BLaER1 treated with 17β-estradiol and CSF1 and Interleukin-3, amounts not matched to agents 10 nM and 100 nM (cell line): ENCODE measurements at regions not wholly inside any gene's neighbourhood (a gene's known extent, or its start where the extent isn't known, plus 50 kb on each side); places are given as distances from the start of the nearest gene placed in this dataset.
A peak's percentile ranks its signal among the peaks of the same experiment; 100 is the strongest.
"Not testable (repeated sequence)": the region's sequence is repeated elsewhere in the genome, so short reads cannot be mapped to it uniquely, and the experiment has no call there.

ENCODE experiments used
- H3K27ac ChIP-seq, 11 experiments: shearing (Covaris generic); formaldehyde crosslinking; 2 replicates each; pipeline ENCODE4 v1.8.1; 2022
- H3K27me3 ChIP-seq, 11 experiments: shearing (Covaris generic); formaldehyde crosslinking; 2 replicates each; pipeline ENCODE4 v1.8.1; 2022
- H3K36me3 ChIP-seq, 11 experiments: shearing (Covaris generic); formaldehyde crosslinking; 2 replicates each; pipeline ENCODE4 v1.8.1; 2022
- H3K4me1 ChIP-seq, 10 experiments: shearing (Covaris generic); formaldehyde crosslinking; 2 replicates each; pipeline ENCODE4 v1.8.1; 2022
- H3K4me2 ChIP-seq, 11 experiments: shearing (Covaris generic); formaldehyde crosslinking; 2 replicates each; pipeline ENCODE4 v1.8.1; 2022
- H3K4me3 ChIP-seq, 10 experiments: shearing (Covaris generic); formaldehyde crosslinking; 2 replicates each; pipeline ENCODE4 v1.8.1; 2022
- H3K9ac ChIP-seq, 11 experiments: shearing (Covaris generic); formaldehyde crosslinking; 2 replicates each; pipeline ENCODE4 v1.8.1; 2022
- H3K9me3 ChIP-seq, 11 experiments: shearing (Covaris generic); formaldehyde crosslinking; replicated peaks in 1 of 11; 2 replicates each; pipeline ENCODE4 v1.8.1; 2022
- H4K20me1 ChIP-seq, 11 experiments: shearing (Covaris generic); formaldehyde crosslinking; 2 replicates each; pipeline ENCODE4 v1.8.1; 2022
- Cebpa-rat ChIP-seq, 11 experiments: shearing (Covaris generic); IDR thresholded peaks; 2 replicates each; pipeline ENCODE4 v1.8.1; 2022

DNA sequence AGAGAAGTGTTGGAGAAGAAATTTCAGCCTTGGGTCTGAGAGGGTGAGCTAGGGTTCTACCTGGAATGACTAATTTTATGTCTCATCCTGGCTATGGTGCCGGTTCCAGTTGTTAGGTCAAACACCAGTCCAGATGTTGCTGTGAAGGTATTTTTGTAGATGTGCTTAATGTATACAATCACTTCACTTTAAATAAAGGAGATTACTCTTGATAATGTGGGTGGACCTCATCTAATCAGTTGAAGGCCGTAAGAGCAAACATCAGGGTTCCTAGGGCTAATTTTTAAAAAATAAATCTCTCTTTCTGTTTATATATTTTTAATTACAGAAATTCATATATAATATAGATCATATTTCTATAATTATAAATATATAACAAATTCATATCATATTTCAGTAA is 90.5 kb upstream of the GDNF start:
- H3K9me3 ChIP-seq: no peaks in the 10 kb centered on the region
- no peak overlapping the region for H3K4me2 ChIP-seq
- no peak overlapping the region for H3K4me3 ChIP-seq
- H3K9ac ChIP-seq: no peak overlapping the region
- no peaks in the 10 kb centered on the region for H4K20me1 ChIP-seq
- no peak overlapping the region for H3K27ac ChIP-seq
- no peak for TF ChIP-seq Cebpa-rat (IDR thresholded peaks at IDR 0.05)
- H3K36me3 ChIP-seq: no peaks in the 10 kb centered on the region
- peaks cover 0 to 5% (median 0%) of the 10 kb centered on the region in 11 experiments; a peak in 1 of 22 replicates for H3K27me3 ChIP-seq
- H3K4me1 ChIP-seq: peaks cover 6 to 30% (median 22%) of the 10 kb centered on the region in 10 experiments; a peak in 19 of 20 replicates

- peaks cover 6 to 30% (median 22%) of the 10 kb centered on the region in 10 experiments; a peak in 19 of 20 replicates for H3K4me1 ChIP-seq
- TF ChIP-seq Cebpa-rat (IDR thresholded peaks at IDR 0.05): no peak
- H3K27ac ChIP-seq: no peak overlapping the region
- H3K9me3 ChIP-seq: no peaks in the 10 kb centered on the region
- no peak overlapping the region for H3K4me3 ChIP-seq
- H3K4me2 ChIP-seq: no peak overlapping the region
- H3K27me3 ChIP-seq: peaks cover 0 to 5% (median 0%) of the 10 kb centered on the region in 11 experiments; a peak in 1 of 22 replicates
- no peaks in the 10 kb centered on the region for H4K20me1 ChIP-seq
- H3K9ac ChIP-seq: no peak overlapping the region
- H3K36me3 ChIP-seq: no peaks in the 10 kb centered on the region
Observed at GRCh38 chr5:37929791-37930190, 90.0 kb upstream of the GDNF start.

GRCh38 chr5:37927753-37928152 is 87.9 kb upstream of the GDNF start:
- Histone ChIP-seq H3K4me1 (peaks cover 6 to 30% (median 22%) of the 10 kb centered on the region in 10 experiments; a peak in 19 of 20 replicates), H3K9me3 (peaks cover 0 to 12% (median 3%) of the 10 kb centered on the region in 11 experiments; a peak in 6 of 22 replicates), H3K4me2 (peak overlapping the region in 10 of 11 experiments; percentile 17 to 79 (median 52); a peak in 14 of 22 replicates), H3K27ac (0 out of 22 replicates have a peak overlapping the region, but pooled peaks of 1 of the 11 experiments have one; percentile 34)
- not testable (repeated sequence) for H3K9ac ChIP-seq, H3K4me3 ChIP-seq, H3K36me3 ChIP-seq, H4K20me1 ChIP-seq, H3K27me3 ChIP-seq

DNA sequence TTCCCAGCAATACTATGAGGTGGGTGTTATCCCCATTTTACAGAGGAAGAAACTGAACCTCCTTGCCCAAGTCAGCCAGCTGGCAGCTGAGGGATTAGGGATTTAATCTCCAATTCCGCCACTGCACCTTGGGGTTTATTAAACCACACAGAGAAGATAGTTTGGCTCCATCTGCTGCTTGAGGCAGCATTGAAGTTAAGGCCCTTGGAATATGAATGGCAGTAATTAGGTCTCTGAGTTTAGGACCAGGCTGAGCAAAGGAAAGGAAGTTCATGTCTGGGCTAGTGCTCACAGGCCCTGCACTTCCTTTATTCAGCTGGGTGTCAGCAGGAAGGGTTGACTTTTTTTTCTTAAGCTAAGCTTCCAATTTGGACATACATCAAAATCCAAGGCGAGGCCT is 86.9 kb upstream of the GDNF start:
- H3K27me3 ChIP-seq: no peaks in the 10 kb centered on the region
- no peak for TF ChIP-seq Cebpa-rat (IDR thresholded peaks at IDR 0.05)
- H3K27ac ChIP-seq: peak overlapping the region in 5 of 11 experiments; percentile 3 to 30 (median 20); a peak in 6 of 22 replicates
- no peaks in the 10 kb centered on the region for H4K20me1 ChIP-seq
- H3K36me3 ChIP-seq: no peaks in the 10 kb centered on the region
- H3K9me3 ChIP-seq: peaks cover 0 to 22% (median 13%) of the 10 kb centered on the region in 11 experiments; a peak in 11 of 22 replicates
- H3K4me2 ChIP-seq: peak overlapping the region in 10 of 11 experiments; percentile 17 to 79 (median 51); a peak in 16 of 22 replicates
- H3K4me1 ChIP-seq: peaks cover 6 to 30% (median 22%) of the 10 kb centered on the region in 10 experiments; a peak in 19 of 20 replicates
- H3K9ac ChIP-seq: no peak overlapping the region
- no peak overlapping the region for H3K4me3 ChIP-seq

- Histone ChIP-seq H3K9ac (no peak overlapping the region), H4K20me1 (no peaks in the 10 kb centered on the region), H3K4me3 (no peak overlapping the region; a peak in 1 of 20 replicates), H3K9me3 (peaks cover 0 to 35% (median 20%) of the 10 kb centered on the region in 11 experiments; a peak in 13 of 22 replicates), H3K27ac (no peak overlapping the region), H3K36me3 (no peaks in the 10 kb centered on the region), H3K27me3 (no peaks in the 10 kb centered on the region), H3K4me1 (peaks cover 0 to 12% (median 2%) of the 10 kb centered on the region in 10 experiments; a peak in 13 of 20 replicates), H3K4me2 (peak overlapping the region in 2 of 11 experiments; percentile 1 to 31; a peak in 4 of 22 replicates)
- TF ChIP-seq Cebpa-rat (IDR thresholded peaks at IDR 0.05): no peak
Observed at GRCh38 chr5:37921452-37921851, 81.6 kb upstream of the GDNF start.

DNA sequence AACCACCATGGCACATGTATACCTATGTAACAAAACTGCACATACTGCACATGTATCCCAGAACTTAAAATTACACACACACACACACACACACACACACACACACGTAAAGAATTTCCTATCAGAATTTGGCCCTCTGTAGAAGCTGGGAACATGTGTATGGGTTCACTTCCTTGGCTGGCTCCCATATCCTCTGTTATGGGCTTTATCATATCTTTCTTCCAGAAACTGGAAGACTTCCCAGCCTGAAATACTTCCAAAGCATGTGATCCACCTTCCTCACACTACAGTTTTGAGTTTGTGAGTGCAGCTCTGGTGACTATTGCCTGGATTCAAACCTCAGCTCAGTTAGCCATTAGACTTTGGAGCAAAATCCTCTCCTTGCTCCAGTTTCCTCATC is 78.6 kb upstream of the GDNF start:
- Histone ChIP-seq H3K27ac (no peak overlapping the region), H3K27me3 (no peaks in the 10 kb centered on the region), H3K9me3 (peaks cover 0 to 30% (median 20%) of the 10 kb centered on the region in 11 experiments; a peak in 13 of 22 replicates), H4K20me1 (no peaks in the 10 kb centered on the region), H3K4me1 (peaks cover 0 to 7% (median 0%) of the 10 kb centered on the region in 10 experiments; a peak in 1 of 20 replicates), H3K36me3 (no peaks in the 10 kb centered on the region), H3K9ac (no peak overlapping the region), H3K4me3 (no peak overlapping the region), H3K4me2 (no peak overlapping the region)
- TF ChIP-seq Cebpa-rat (IDR thresholded peaks at IDR 0.05): no peak

DNA sequence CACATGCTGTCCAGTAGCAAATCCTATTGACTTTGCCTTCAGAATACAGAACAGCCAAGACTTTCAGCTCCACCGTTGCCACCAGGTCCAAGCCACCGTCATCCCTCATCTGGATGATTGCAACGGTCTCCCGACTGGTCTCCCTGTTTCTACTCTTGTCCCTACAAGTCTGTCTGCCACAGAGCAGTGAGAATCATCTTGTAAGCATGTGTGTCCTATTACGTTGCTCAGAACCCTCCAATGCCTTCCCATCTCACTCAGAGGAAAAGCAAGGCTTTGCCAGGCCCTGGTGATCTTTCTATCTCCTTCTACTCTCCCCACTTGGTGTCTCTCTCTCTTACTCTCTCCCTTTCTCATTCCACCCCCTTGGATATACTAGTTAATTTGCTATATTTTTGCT is 76.7 kb upstream of the GDNF start:
- H3K9me3 ChIP-seq: peaks cover 0 to 12% (median 5%) of the 10 kb centered on the region in 11 experiments; a peak in 13 of 22 replicates
- H3K9ac ChIP-seq: no peak overlapping the region
- peaks cover 0 to 6% (median 0%) of the 10 kb centered on the region in 10 experiments; a peak in 1 of 20 replicates for H3K4me1 ChIP-seq
- no peaks in the 10 kb centered on the region for H3K36me3 ChIP-seq
- H3K27me3 ChIP-seq: no peaks in the 10 kb centered on the region
- no peak overlapping the region for H3K27ac ChIP-seq
- no peak for TF ChIP-seq Cebpa-rat (IDR thresholded peaks at IDR 0.05)
- no peak overlapping the region for H3K4me3 ChIP-seq
- no peak overlapping the region for H3K4me2 ChIP-seq
- H4K20me1 ChIP-seq: no peaks in the 10 kb centered on the region

DNA sequence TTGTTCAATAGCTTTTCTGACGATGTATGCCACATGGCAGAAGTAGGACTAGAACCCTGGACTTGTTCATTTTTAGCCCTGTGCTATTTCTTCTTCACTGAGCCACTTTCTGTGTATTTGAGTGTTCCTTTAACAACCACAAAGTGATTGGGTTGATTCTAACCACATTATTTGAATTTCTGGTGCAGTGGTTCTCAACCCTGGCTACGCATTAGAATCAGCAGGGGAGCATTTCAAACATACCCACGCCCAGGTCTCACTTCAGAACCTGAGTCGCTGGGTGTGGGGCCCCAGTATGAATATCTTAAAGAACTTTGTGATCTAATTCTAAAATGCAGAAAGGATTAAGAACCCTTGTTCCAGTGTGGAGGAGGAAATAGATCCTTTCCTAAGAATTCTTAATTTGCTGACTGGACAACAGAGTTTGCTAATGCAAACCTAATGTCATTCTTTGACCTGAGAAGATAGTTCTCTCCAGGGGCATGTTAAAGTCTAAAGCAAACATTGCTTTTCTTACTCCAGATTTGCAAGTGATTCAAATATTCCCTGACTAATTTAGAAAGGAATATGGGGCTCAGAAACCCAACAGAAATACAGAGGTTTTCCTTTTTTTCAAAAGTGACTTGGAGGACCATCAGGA is 75.4 kb upstream of the GDNF start:
- Histone ChIP-seq H3K4me2 (no peak overlapping the region), H3K4me1 (peaks cover 0 to 11% (median 5%) of the 10 kb centered on the region in 10 experiments; a peak in 14 of 20 replicates), H3K4me3 (no peak overlapping the region), H3K27ac (no peak overlapping the region), H3K36me3 (no peaks in the 10 kb centered on the region), H4K20me1 (no peaks in the 10 kb centered on the region), H3K9ac (no peak overlapping the region), H3K27me3 (no peaks in the 10 kb centered on the region), H3K9me3 (no peaks in the 10 kb centered on the region)
- TF ChIP-seq Cebpa-rat (IDR thresholded peaks at IDR 0.05): no peak

- not testable (repeated sequence) for H3K9ac ChIP-seq, H3K27me3 ChIP-seq, H3K4me3 ChIP-seq, H3K36me3 ChIP-seq, H3K9me3 ChIP-seq, H4K20me1 ChIP-seq
- H3K4me1 ChIP-seq: peaks cover 6 to 18% (median 15%) of the 10 kb centered on the region in 10 experiments; a peak in 18 of 20 replicates
- H3K27ac ChIP-seq: peak overlapping the region in 2 of 11 experiments; percentile 0 to 45; a peak in 3 of 22 replicates
- peak overlapping the region; percentile 27 to 77 (median 65) for H3K4me2 ChIP-seq
Observed at GRCh38 chr5:37909610-37910266, 69.9 kb upstream of the GDNF start.
